ENCODE measurements at regions not wholly inside any gene's neighbourhood (a gene's known extent, or its start where the extent isn't known, plus 50 kb on each side); places are given as distances from the start of the nearest gene placed in this dataset.

- H2AFZ ChIP-seq (ENCODE audit: low read depth, low read length) = no peak overlapping the region
- no peak for TF ChIP-seq FOS (IDR thresholded peaks at IDR 0.05; ENCODE audit: borderline replicate concordance, insufficient read depth, low read length)
- H3K9ac ChIP-seq (replicated peaks; ENCODE audit: extremely low read depth, insufficient read depth, low read length) = no peak overlapping the region
- no peak for DNase-seq (ENCODE audit: low read depth, low spot score)
- H3K4me3 ChIP-seq (replicated peaks in 1 of 3; ENCODE audit: insufficient read depth in 1 of 3, low read depth in 1 of 3, low read length in 3 of 3) = no peak overlapping the region
- no peaks in the 10 kb centered on the region for H4K20me1 ChIP-seq (replicated peaks; ENCODE audit: control insufficient read depth, extremely low read depth, insufficient read depth, low read length)
- CTCF ChIA-PET = interaction anchor here (1.4 kb wide), 1 partner anchor 10 kb away, joined by 10 read pairs; no protein-coding TSS in a partner anchor
- H3K9me1 ChIP-seq (replicated peaks; ENCODE audit: control insufficient read depth, extremely low read depth, insufficient read depth, low read length) = no peaks in the 10 kb centered on the region
- intact Hi-C loops (cut with micrococcal nuclease) = no loop called here
- no peaks in the 10 kb centered on the region for H3K4me1 ChIP-seq (ENCODE audit: control insufficient read depth, extremely low read depth, insufficient read depth, low read length)
- FAIRE-seq = no peak
- dilution Hi-C loops (cut with MboI; ENCODE audit: extremely low pct_ligation_motif_present, low sequenced_read_pairs) = no loop called here
- H3K27ac ChIP-seq (ENCODE audit: insufficient read depth, low read depth, low read length) = no peak overlapping the region
- BruUV-seq (replicated peaks) = no TSS peak
- H3K9me3 ChIP-seq (replicated peaks; ENCODE audit: control insufficient read depth, insufficient read depth, low read length) = no peaks in the 10 kb centered on the region
- no peaks in the 10 kb centered on the region for H3K79me2 ChIP-seq (ENCODE audit: control insufficient read depth, insufficient read depth, low read length)
- H3K27me3 ChIP-seq (ENCODE audit: control insufficient read depth in 2 of 2, insufficient read depth in 2 of 2, low read length in 2 of 2) = no peaks in the 10 kb centered on the region
- POLR2A ChIA-PET = no interaction called here
- no peak overlapping the region for H3K4me2 ChIP-seq (ENCODE audit: insufficient read depth, low read length)
- H3K36me3 ChIP-seq (ENCODE audit: control insufficient read depth in 2 of 2, extremely low read depth in 1 of 2, insufficient read depth in 2 of 2, low read length in 2 of 2) = no peaks in the 10 kb centered on the region
Measured at GRCh38 chr9:12415361-12415760, 277.8 kb upstream of the TYRP1 start.

- dilution Hi-C loops (cut with MboI; ENCODE audit: extremely low pct_ligation_motif_present, low sequenced_read_pairs) (no loop called here), intact Hi-C loops (cut with micrococcal nuclease) (no loop called here)
- no peak for FAIRE-seq
- no peaks in the 10 kb centered on the region for H3K36me3 ChIP-seq (ENCODE audit: control insufficient read depth in 2 of 2, extremely low read depth in 1 of 2, insufficient read depth in 2 of 2, low read length in 2 of 2)
- no peaks in the 10 kb centered on the region for H3K9me1 ChIP-seq (replicated peaks; ENCODE audit: control insufficient read depth, extremely low read depth, insufficient read depth, low read length)
- no peak overlapping the region for H3K27ac ChIP-seq (ENCODE audit: insufficient read depth, low read depth, low read length)
- no peak overlapping the region for H3K4me2 ChIP-seq (ENCODE audit: insufficient read depth, low read length)
- H3K4me3 ChIP-seq (replicated peaks in 1 of 3; ENCODE audit: insufficient read depth in 1 of 3, low read depth in 1 of 3, low read length in 3 of 3) = no peak overlapping the region
- H3K9me3 ChIP-seq (replicated peaks; ENCODE audit: control insufficient read depth, insufficient read depth, low read length) = no peaks in the 10 kb centered on the region
- CTCF ChIA-PET = no interaction called here
- H3K9ac ChIP-seq (replicated peaks; ENCODE audit: extremely low read depth, insufficient read depth, low read length) = no peak overlapping the region
- no TSS peak for BruUV-seq (replicated peaks)
- H3K27me3 ChIP-seq (ENCODE audit: control insufficient read depth in 2 of 2, insufficient read depth in 2 of 2, low read length in 2 of 2) = no peaks in the 10 kb centered on the region
- H4K20me1 ChIP-seq (replicated peaks; ENCODE audit: control insufficient read depth, extremely low read depth, insufficient read depth, low read length) = no peaks in the 10 kb centered on the region
- POLR2A ChIA-PET = no interaction called here
- no peaks in the 10 kb centered on the region for H3K79me2 ChIP-seq (ENCODE audit: control insufficient read depth, insufficient read depth, low read length)
- H2AFZ ChIP-seq (ENCODE audit: low read depth, low read length) = no peak overlapping the region
- no peak for DNase-seq (ENCODE audit: low read depth, low spot score)
- no peaks in the 10 kb centered on the region for H3K4me1 ChIP-seq (ENCODE audit: control insufficient read depth, extremely low read depth, insufficient read depth, low read length)
- no peak for TF ChIP-seq POLR2A (IDR thresholded peaks at IDR 0.05; ENCODE audit: low read depth, low read length)
- TF ChIP-seq FOS (IDR thresholded peaks at IDR 0.05; ENCODE audit: borderline replicate concordance, insufficient read depth, low read length) = no peak
- TF ChIP-seq EZH2 (IDR thresholded peaks at IDR 0.05; ENCODE audit: borderline replicate concordance, low read depth, low read length, severe bottlenecking) = no peak
- no peak for TF ChIP-seq CTCF (IDR thresholded peaks at IDR 0.05; ENCODE audit: extremely low read depth in 1 of 2, insufficient read depth in 1 of 2, low read depth in 1 of 2, low read length in 2 of 2)
- TF ChIP-seq MAX (IDR thresholded peaks at IDR 0.05; ENCODE audit: insufficient read depth, insufficient read length) = no peak
- no peak for TF ChIP-seq JUN (IDR thresholded peaks at IDR 0.05; ENCODE audit: borderline replicate concordance, insufficient read depth, insufficient read length, low read depth)
- no peak for TF ChIP-seq GATA2 (IDR thresholded peaks at IDR 0.05; ENCODE audit: insufficient read depth, insufficient read length, low read depth, low read length)
- no peak for TF ChIP-seq POLR2AphosphoS5 (IDR thresholded peaks at IDR 0.05; ENCODE audit: insufficient read depth, low read depth, low read length)
- TF ChIP-seq MYC (IDR thresholded peaks at IDR 0.05; ENCODE audit: low read depth, low read length) = no peak
Measured at GRCh38 chr9:12416716-12417115, 276.5 kb upstream of the TYRP1 start.
